ENCODE measurements at regions not wholly inside any gene's neighbourhood (a gene's known extent, or its start where the extent isn't known, plus 50 kb on each side); places are given as distances from the start of the nearest gene placed in this dataset.
"Not testable (repeated sequence)": the region's sequence is repeated elsewhere in the genome, so short reads cannot be mapped to it uniquely, and the experiment has no call there.

GRCh38 chr6:78806792-78807191, 60.6 kb upstream of the IRAK1BP1 start:
- not testable (repeated sequence) for TF ChIP-seq CTCF (IDR thresholded peaks at IDR 0.05); SIN3A (IDR thresholded peaks at IDR 0.05; ENCODE audit: borderline replicate concordance, insufficient read depth, low read depth, low read length); POLR2AphosphoS5 (IDR thresholded peaks at IDR 0.05; ENCODE audit: low read depth, low read length)

All from Panc1 (cell line).